ENCODE measurements at regions not wholly inside any gene's neighbourhood (a gene's known extent, or its start where the extent isn't known, plus 50 kb on each side); places are given as distances from the start of the nearest gene placed in this dataset.

DNA sequence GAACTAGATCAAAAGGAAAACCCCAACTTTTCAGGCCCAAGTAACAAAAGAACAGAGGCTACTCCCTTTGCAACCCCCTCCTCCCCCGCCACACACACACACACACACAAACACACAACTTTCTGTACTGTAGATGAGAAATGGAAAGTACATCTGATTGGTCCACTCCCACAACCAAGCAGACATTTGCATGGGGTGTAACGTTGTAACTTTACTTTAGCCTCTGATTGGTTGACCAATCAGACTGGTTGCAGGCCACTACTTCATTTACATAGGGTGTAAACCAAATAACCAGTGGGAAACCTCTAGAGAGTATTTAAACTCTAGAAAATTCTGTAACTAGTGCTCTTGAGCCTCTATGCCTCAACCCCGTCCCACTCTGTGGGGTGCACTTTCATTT lies 425.5 kb downstream of the GXYLT1 start:
- TF ChIP-seq, protein P1, sequence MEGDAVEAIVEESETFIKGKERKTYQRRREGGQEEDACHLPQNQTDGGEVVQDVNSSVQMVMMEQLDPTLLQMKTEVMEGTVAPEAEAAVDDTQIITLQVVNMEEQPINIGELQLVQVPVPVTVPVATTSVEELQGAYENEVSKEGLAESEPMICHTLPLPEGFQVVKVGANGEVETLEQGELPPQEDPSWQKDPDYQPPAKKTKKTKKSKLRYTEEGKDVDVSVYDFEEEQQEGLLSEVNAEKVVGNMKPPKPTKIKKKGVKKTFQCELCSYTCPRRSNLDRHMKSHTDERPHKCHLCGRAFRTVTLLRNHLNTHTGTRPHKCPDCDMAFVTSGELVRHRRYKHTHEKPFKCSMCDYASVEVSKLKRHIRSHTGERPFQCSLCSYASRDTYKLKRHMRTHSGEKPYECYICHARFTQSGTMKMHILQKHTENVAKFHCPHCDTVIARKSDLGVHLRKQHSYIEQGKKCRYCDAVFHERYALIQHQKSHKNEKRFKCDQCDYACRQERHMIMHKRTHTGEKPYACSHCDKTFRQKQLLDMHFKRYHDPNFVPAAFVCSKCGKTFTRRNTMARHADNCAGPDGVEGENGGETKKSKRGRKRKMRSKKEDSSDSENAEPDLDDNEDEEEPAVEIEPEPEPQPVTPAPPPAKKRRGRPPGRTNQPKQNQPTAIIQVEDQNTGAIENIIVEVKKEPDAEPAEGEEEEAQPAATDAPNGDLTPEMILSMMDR (IDR thresholded peaks at IDR 0.05): no peak

DNA sequence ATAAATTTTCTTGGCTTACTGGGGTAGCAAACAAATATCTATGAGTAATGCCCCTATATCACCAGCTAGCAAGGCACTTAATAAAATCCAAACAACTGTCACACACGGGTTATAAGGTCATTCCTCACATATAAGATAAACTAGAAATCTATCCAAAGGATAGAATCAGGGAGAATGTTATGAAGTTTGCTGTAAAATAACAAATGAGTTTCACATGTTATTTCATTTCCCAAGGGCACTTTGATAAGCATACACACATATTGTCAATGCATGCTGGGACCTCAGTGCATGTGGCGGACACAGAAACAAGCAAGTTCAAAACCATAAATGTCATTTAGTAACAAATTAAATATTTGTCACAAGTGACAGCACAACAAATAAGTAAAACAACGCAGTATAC lies 429.4 kb downstream of the GXYLT1 start:
- TF ChIP-seq, protein P1 (IDR thresholded peaks at IDR 0.05): no peak

DNA sequence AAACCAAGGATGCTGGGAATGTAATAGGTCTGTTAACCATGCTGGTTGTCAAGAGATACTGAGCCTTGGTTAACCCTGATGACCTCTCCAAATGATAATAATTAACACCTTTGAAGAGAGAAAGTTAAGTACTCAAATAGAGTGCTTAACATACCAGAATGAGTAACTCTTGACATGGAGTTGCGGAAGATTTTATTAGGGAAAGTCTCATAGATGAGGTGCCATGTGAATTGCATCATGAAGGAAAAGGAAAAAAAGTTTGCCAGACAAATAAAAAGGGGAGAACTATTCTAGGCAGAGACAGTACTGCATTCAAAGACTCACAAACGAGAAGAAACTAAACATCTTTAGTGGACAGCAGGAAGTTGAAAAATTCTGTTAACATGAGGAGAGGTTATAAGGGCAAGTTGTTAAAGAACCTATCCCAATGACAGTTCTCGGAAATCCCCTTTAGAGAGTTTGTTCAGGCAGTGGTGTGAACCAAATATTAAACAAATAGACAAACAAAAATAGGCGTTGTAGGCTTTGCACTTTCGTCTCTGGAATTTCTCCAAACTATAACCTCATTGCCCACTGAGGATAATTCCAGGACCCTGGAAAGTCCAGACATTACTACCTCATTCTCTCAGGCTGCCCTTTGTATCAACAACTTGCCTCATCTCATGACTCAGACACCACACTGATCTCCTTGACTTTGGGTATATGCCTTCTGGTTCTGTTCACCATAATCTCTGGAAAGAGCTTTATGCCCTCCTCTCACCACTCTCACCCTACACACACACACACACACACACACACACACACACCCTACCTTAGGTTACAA lies 435.0 kb downstream of the GXYLT1 start:
- TF ChIP-seq, protein P1 (IDR thresholded peaks at IDR 0.05): no peak

DNA sequence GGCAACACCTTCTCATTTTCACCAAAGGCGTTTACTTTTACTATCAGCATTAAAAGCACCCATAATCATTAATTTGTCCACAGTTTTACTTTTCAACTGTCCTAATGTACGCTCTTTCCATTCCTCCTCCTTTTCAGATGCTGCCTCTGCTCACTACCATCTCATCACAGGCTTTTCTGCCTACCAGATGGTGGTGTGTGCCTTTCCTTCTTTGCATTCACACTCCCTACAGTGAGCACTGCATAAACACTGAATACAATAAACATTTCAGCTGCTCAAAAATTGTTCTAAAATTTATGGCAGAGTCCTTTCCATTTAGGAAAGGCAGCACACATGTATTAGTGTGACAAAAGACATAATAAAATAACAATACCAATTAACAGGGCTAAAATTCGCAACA lies 435.7 kb downstream of the GXYLT1 start:
- TF ChIP-seq, protein P1 (IDR thresholded peaks at IDR 0.05): no peak

DNA sequence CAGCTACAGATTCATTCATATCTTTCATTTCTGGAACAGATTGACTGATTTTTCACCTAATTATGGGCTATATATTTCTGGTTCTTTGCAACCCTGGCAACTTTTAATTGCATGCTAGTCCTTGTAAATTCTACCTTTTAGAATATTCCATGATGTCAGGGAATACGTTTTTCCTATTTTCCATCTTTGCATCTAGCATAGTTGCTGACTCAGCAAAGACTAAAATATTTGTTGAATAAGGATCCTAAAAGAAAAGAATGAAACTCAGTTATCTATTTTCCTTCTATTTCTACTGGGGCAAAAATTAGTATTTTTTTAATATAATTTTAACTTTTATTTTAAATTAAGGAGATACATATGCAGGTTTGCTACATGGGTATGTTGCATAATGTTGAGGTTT lies 438.3 kb downstream of the GXYLT1 start:
- TF ChIP-seq, protein P1 (IDR thresholded peaks at IDR 0.05): no peak

DNA sequence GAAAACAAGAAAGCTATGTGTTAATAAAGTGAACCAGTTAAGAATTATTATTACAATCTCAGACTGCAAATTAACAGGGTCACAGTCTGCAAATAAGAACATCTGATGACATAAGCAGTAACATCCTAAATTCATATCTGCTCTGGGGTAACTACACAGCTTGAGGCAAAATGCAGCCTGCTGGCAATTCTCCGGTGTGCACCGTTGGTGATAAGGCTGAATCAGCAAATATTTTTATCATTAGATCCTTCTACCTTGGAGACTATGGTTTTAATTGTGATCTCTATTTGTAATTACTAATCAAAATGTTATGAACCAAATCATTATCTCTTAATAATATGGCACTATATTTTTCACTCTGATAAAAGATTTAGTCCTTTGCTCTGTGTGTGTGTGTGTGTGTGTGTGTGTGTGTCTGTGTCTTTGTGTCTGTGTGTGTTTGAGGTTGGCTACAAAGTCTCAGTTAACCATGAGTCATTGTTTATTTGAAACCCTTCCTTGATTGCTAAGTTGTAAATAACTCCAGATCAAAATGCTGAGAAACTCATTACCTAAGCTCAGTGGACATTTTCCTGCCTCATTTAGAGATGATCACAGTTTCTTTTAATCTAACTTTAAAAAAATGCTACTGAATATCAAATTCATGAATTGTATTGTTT lies 442.6 kb downstream of the GXYLT1 start:
- TF ChIP-seq, protein P1 (IDR thresholded peaks at IDR 0.05): no peak

DNA sequence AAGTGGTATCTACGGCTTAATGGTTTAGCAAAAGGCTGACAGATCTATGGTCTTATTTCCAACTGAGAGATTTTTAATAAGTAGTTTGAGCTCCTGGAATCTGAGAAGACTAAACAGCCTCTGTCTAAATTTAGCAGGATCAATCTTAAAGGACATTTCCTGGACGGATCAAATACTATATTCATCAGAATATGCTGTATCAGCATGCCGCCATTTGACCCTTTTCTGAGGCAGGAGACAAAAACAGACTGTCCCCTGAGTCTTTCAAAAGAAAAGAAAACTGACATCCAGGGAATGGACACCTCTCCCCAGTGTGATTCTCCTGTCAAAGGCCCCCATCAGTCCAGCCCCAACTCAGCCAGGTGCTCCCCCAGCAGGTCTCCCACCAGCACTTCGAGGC lies 443.7 kb downstream of the GXYLT1 start:
- TF ChIP-seq, protein P1 (IDR thresholded peaks at IDR 0.05): no peak

Data from LNCAP (cell line).